GM19463 (cell line): ENCODE measurements at regions not wholly inside any gene's neighbourhood (a gene's known extent, or its start where the extent isn't known, plus 50 kb on each side); places are given as distances from the start of the nearest gene placed in this dataset.

Source experiments
- ATAC-seq: cut with Tn5 transposase; IDR thresholded peaks from one replicate; pipeline ENCODE4 v1.9.1; 2021; ENCODE audit warnings: mild to moderate bottlenecking, moderate library complexity; ENCODE audit not compliant: unreplicated experiment

- ATAC-seq, result no peak
Observed at GRCh38 chr1:218754477-218754876, 409.3 kb downstream of the TGFB2 start.

DNA sequence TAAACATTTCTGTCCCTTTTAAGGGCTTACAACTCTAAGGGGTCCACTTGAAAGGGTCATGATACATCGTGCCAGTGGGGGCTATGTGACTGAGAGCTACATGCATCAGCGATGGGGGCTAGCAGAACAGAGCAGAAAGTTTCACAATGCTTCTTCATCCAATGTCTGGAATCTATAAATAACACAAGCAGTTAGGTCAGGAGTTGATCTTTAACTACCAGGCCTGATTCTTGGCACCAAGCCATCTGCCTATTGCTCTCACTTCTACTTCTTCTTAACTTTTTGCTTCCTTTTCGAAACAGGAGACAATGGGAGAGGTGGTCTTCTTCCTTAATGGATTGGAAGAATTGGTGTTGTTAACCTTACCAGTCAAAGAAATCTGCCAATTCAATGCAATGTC lies 410.0 kb downstream of the TGFB2 start:
- no peak for ATAC-seq

DNA sequence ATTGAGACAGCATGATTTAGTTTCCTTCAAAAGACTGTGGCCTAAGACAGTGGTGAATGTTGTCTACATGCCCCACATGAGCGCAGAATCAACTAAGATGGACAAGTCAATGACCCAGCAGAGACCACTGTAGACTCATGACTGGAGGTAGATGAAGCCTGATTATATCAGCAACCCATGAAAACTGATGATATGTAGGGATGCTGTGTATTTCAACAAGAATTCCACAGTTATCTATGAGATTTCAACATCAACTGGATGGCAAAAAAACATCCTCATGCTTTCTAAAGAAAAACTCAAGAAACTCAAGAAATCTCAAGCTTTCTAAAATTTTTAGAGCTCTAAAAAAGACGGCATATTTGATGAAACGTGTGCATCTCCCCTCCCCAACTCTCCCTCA lies 413.9 kb upstream of the LYPLAL1 start:
- no peak for ATAC-seq

GRCh38 chr1:218760601-218761570 lies 412.8 kb upstream of the LYPLAL1 start:
- no peak for ATAC-seq

DNA sequence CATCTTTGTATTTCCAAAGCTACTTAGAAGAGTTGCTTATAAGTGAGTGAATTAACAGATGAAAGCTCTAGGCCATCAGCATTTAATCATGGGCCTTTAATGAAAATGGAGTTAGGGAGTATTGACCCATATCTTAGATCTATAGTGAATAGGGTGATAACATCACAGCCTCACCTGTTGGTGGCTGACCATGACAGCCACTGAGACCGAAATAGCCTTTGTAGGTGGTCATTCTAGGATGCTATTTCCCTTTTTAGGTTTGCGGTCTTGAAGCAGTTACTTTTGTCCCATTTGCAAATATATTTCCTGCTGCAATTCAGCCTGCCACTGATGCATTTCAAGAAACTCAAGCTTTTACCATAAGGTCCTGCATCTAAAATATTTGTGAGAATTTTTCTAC lies 410.1 kb upstream of the LYPLAL1 start:
- ATAC-seq, result no peak

DNA sequence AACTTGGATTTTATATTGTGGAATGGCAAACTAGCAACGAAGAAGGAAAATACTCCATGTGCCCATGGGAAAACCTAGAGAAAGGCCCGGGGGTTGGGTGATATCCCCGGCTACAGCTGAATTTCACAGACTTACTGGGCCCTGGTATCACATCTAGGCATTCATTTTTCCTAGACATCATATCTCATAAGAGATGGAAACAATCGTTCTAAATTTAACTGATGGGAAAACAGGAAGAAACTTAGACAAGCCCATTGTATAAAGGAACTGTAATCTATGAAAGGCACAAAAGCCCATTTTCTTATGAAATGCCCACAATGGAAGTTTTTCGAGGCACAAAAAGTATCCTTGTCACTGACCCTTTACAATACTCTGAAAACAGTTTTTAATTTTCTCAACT lies 407.9 kb upstream of the LYPLAL1 start:
- ATAC-seq, result no peak

DNA sequence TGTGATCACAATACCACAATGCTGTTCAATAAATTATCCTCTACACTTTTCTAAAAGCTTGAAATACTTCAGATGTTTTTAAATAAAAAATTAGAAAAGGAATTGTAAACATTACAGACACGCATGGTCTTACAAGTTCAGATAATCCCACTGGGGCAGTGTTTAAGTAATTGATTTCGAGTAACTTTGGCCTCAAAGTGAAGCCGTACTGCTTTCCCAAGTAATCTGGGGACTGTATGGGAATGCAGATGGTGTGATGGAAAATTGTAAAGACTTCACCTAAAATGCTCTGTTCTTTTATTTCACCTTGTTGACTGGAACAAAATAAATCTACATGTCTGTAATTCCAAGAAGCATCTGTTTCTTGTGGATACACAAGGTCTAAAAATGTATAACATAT lies 401.7 kb upstream of the LYPLAL1 start:
- no peak for ATAC-seq

DNA sequence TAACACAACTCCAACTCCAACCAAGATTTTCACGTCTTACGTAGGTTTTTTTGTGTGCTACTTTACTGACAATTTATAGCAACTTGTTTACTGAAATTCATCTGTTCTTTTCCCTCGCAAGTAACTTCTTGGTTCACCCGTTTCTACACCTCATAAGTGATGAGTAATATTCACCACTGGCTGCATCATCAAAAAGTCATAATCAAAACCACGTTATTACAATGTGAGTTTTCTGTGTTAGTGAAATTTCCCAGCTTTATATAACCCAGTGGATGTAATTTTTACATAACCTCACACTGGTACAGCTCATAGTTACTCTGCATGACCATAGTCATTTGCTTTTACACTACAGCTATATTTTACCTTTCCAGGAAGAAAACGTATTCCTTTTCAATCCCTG lies 401.1 kb upstream of the LYPLAL1 start:
- no peak for ATAC-seq

DNA sequence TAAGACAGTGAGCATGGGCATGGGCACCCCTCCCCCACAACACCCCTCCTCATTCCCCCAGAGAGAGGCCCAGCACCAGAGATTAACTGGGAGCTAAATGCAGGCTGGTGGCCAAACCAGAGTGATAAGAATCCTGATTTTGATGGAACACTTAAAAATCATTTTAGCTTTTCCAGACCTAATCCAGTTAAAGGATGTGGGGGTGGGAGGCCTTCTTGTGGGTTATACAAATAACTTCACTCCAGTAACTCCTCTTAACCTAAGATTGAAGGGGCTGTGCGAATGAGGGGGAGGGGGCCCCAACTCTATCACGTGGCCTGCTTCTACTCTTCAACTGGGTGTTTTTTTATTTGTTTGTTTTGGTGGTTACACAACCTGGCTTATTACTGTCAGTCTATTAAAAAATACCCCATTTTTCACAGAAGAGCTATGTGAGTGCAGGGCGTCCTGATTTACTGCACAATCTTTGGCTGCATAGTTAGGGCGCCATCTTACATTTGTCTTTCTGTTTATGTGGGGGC lies 398.1 kb upstream of the LYPLAL1 start:
- no peak for ATAC-seq

GRCh38 chr1:218778257-218779126 lies 395.2 kb upstream of the LYPLAL1 start:
- ATAC-seq, result no peak

GRCh38 chr1:218779341-218780100 lies 394.2 kb upstream of the LYPLAL1 start:
- ATAC-seq, result no peak

DNA sequence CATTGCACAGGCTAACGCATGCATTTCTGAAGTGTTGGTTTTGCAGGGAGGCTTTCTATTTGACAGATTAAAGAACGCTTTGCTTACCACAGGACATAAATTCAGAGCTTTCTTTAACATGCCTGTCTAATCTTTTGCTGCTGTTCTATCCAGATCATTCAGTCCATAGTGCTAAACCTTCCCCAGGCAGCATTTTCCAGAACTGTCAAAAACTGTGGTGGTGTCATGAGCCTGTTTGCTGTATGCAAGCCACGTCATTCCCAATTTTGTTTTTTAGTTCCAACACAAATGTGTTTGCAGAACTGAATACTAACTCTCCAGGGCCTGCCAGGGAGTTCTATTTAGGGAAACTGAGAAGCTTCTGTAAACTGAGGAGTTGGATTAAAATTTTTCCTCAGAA lies 390.5 kb upstream of the LYPLAL1 start:
- ATAC-seq, result no peak

DNA sequence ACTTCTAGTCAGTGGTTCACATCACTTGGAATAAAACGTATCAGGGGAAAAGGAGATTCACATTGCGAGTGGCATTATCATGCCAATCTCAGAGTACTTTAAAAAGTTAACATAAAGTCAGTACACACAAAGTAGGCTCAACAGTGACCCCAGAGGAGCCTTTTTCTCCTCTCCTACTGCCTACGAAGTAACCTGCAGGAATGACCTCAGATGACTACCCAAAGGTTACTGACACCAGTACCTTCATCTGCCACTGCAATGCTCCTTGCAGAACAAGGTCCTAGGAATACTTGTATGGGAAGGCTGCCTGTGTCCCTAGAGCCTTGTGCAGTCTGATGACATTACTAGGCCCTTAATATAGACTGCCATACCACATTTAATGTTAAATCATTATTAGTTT lies 389.8 kb upstream of the LYPLAL1 start:
- no peak for ATAC-seq

GRCh38 chr1:218785928-218786327 lies 387.8 kb upstream of the LYPLAL1 start:
- ATAC-seq, result no peak

GRCh38 chr1:218787826-218788225 lies 385.9 kb upstream of the LYPLAL1 start:
- no peak for ATAC-seq

DNA sequence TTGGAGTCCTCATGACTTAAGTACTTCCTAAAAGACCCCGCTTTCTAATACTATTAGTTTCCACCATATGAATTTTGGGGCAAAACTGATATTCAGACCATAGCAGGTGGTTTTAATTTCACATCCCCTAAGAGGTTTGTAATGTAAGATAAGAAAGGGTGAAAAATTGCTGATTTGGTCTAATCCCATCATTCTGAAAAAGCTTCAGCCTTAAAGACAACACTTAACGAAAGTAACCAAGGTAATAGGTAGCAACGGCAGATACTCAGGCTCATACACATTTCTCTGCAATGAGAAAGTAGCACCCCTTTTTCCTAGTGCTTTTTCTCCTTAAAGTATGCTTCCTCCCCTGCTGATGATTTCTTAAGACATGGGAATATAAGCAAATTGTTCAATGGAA lies 376.9 kb upstream of the LYPLAL1 start:
- ATAC-seq, result no peak

DNA sequence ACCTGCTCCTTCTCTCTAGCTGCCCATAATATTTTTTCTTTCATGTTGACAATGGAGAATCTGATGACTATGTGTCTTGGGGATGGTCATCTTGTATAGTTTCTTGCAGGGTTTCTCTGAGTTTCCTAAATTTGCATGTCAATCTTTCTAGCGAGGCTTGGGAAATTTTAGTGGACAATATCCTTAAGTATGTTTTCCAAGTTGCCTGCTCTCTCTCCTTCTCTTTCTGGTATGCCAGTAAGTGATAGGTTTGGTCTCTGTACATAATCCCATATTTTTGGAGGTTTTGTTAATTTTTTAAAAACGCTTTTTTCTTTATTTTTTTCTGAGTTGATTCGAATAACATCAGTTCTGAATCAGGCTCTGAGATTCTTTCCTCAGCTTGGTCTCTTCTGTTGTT lies 370.9 kb upstream of the LYPLAL1 start:
- ATAC-seq, result no peak

DNA sequence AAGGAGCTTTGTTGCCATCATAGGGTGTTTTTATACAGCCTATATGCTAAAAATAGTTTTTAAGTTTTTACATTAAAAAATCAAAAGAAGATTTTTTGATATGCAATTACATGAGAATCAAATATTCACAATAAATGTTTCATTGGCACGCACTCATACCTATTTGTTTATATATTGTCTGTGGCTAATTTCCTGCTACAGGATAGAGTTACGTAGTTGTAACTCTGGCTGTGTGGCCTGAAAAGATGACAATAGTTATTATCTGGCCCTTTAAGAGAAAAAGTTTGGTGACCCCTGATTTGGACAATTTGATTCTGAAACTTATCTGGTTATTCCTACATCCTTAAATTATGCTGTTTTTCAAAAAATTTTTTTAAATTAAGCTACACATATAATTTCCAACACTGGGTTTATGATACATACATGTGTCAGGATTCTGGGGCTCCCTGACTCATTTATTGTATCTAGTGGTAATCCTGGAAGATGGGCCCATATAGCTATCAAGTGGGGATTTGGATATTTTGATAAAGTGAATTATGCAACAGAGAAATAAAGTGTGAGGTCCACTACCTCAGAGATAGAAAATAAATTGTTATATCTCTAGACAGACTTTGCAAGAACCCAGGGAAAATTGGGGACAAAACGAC lies 370.2 kb upstream of the LYPLAL1 start:
- no peak for ATAC-seq

- no peak for ATAC-seq
Observed at GRCh38 chr1:218804014-218804785, 369.5 kb upstream of the LYPLAL1 start.

DNA sequence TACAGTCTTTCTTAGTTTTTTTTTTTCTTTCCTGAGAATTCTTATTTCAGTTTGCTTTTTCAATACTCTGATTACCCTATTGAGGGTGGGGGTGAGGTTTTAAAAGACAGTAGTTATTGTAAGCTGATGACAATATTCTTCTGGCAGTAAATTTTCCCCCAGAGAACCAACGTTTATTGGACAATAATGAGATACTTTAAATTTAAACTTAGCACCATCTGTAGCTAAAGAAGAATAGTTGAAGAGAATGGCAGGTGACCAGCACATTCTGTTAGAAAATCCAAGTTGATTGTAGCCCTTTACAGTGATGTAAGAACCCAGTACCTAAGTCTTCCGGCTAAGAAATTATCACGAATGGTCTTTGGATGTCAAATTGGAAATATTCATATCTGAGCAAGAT lies 364.6 kb upstream of the LYPLAL1 start:
- ATAC-seq, result no peak
